Calu3 (cell line): ENCODE measurements at regions not wholly inside any gene's neighbourhood (a gene's known extent, or its start where the extent isn't known, plus 50 kb on each side); places are given as distances from the start of the nearest gene placed in this dataset.

ENCODE experiments used
- BruUV-seq: library from RNA; stranded (reverse); fragments of 400-500 nt; replicated peaks from 2 replicates; lab custom pipeline; 2021; lab: Mats Ljungman, UMichigan
- CTCF ChIA-PET: fragments of 300-600 bp; sonication (Branson Sonifier 250); formaldehyde crosslinking; loops from one replicate; lab custom pipeline; 2022; ENCODE audit warnings: antibody characterized with exemption; lab: Charles Lee
- DNase-seq: peaks from one replicate; pipeline ENCODE4 v3.0.0; 2022
- H3K27ac Mint-ChIP-seq: one replicate; pipeline ENCODE4 v1.8.0; 2022; ENCODE audit warnings: mixed read lengths; ENCODE audit not compliant: unreplicated experiment
- H3K27me3 Mint-ChIP-seq: one replicate; pipeline ENCODE4 v1.8.0; 2022; ENCODE audit warnings: mixed read lengths; ENCODE audit not compliant: unreplicated experiment
- H3K36me3 Mint-ChIP-seq: one replicate; pipeline ENCODE4 v1.8.0; 2022; ENCODE audit warnings: mild to moderate bottlenecking, moderate library complexity, mixed read lengths; ENCODE audit not compliant: insufficient read depth, unreplicated experiment
- H3K4me1 Mint-ChIP-seq: one replicate; pipeline ENCODE4 v1.8.0; 2022; ENCODE audit warnings: mild to moderate bottlenecking, low read depth, mixed read lengths; ENCODE audit not compliant: unreplicated experiment
- H3K4me3 Mint-ChIP-seq: one replicate; pipeline ENCODE4 v1.8.0; 2022; ENCODE audit warnings: mild to moderate bottlenecking, low read depth, moderate library complexity, mixed read lengths; ENCODE audit not compliant: unreplicated experiment
- H3K9me3 Mint-ChIP-seq: one replicate; pipeline ENCODE4 v1.8.0; 2022; ENCODE audit warnings: low read depth, mixed read lengths; ENCODE audit not compliant: unreplicated experiment
- intact Hi-C: fragments of 100-400 bp; cut with micrococcal nuclease; formaldehyde crosslinking; loops from one replicate; pipeline ENCODE4 v1.10.0; 2022; ENCODE audit not compliant: unreplicated experiment
- TF ChIP-seq, protein P1 (sequence below): fragments of 200-600 bp; IDR thresholded peaks from one replicate; pipeline ENCODE4 v1.8.0; 2022; ENCODE audit warnings: antibody characterized with exemption; ENCODE audit not compliant: unreplicated experiment

DNA sequence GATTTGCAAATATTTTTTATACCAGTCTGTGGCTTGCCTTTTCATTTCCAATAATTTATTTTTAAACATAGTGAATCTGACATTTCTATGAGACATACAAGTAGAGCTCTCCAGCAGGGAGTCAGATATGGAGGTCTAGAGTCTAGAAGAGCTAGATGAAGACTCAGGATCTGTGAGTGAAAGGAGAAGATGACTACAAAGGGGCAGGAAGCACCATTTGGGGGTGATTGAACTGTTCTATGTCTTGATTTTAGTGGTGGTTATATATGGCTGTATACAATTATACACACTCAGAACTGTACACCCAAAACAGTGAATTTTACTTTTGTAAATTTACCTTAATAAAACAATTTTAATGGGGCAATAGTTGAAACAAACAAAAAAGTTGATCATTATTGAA is 127.9 kb upstream of the BACH2 start:
- intact Hi-C loops: no loop called here
- Mint-ChIP-seq H3K9me3 (peaks cover 9% of the 10 kb centered on the region), H3K4me1 (peaks cover 18% of the 10 kb centered on the region), H3K27me3 (no peaks in the 10 kb centered on the region), H3K4me3 (no peak overlapping the region), H3K36me3 (no peaks in the 10 kb centered on the region), H3K27ac (no peak overlapping the region)
- no TSS peak for BruUV-seq
- CTCF ChIA-PET: interaction anchor here (0.5 to 1.6 kb wide), 2 partner anchors 11 to 19 kb away, joined by 3 to 4 read pairs; no protein-coding TSS in a partner anchor
- no peak for DNase-seq
- TF ChIP-seq, protein P1, sequence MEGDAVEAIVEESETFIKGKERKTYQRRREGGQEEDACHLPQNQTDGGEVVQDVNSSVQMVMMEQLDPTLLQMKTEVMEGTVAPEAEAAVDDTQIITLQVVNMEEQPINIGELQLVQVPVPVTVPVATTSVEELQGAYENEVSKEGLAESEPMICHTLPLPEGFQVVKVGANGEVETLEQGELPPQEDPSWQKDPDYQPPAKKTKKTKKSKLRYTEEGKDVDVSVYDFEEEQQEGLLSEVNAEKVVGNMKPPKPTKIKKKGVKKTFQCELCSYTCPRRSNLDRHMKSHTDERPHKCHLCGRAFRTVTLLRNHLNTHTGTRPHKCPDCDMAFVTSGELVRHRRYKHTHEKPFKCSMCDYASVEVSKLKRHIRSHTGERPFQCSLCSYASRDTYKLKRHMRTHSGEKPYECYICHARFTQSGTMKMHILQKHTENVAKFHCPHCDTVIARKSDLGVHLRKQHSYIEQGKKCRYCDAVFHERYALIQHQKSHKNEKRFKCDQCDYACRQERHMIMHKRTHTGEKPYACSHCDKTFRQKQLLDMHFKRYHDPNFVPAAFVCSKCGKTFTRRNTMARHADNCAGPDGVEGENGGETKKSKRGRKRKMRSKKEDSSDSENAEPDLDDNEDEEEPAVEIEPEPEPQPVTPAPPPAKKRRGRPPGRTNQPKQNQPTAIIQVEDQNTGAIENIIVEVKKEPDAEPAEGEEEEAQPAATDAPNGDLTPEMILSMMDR: no peak

DNA sequence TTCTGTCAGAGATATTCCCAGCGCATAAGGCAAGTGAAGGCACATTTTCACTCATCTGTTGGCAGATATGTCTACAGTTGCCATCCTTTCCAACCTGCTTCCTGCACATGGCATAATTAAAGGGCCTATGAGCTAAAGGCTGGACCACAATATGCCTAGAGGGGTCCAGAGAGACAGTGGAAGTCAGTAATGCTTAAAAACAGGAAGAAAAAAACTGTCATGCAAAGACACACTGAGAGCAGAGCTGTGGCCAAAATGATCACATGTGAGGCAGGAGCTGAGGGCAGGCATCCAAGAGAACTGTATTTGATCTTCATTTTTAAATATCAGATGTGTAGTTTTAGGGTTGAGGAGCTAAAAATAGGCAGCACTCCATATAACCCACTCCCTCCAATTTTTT is 125.0 kb upstream of the BACH2 start:
- TF ChIP-seq, protein P1: no peak
- Mint-ChIP-seq H3K9me3 (peaks cover 3% of the 10 kb centered on the region), H3K27me3 (no peaks in the 10 kb centered on the region), H3K4me3 (no peak overlapping the region), H3K36me3 (no peaks in the 10 kb centered on the region), H3K27ac (no peak overlapping the region), H3K4me1 (peaks cover 14% of the 10 kb centered on the region)
- intact Hi-C loops: no loop called here
- DNase-seq: no peak
- no TSS peak for BruUV-seq
- CTCF ChIA-PET: interaction anchor here (0.7 kb wide), 1 partner anchor 45 kb away, joined by 3 read pairs; no protein-coding TSS in a partner anchor

DNA sequence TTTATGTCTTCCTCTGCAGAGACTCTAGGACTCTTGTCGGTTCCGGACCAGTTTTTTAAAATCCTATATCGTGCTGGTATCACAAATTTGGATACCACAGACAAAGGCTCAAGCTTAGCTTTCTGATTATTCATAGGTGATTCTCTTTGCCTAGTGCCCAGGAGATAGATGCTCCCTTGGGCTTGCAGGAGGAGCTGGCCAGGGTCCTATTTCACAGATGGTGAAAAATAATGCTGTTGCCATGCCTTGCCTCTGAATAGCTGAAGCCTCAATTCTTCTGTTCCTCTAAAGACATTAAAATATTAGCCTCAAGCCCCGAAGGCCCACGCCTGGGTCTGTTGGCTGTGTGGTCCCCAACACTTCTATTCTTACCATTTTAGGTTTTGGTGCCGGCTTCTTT is 123.9 kb upstream of the BACH2 start:
- CTCF ChIA-PET: interaction anchor here (1.0 kb wide), 1 partner anchor 480 kb away, joined by 4 read pairs; no protein-coding TSS in a partner anchor
- no peak overlapping the region for H3K4me3 Mint-ChIP-seq
- H3K9me3 Mint-ChIP-seq: peaks cover 3% of the 10 kb centered on the region
- H3K36me3 Mint-ChIP-seq: no peaks in the 10 kb centered on the region
- H3K27ac Mint-ChIP-seq: no peak overlapping the region
- no peaks in the 10 kb centered on the region for H3K27me3 Mint-ChIP-seq
- intact Hi-C loops: no loop called here
- TF ChIP-seq, protein P1: no peak
- no peak for DNase-seq
- H3K4me1 Mint-ChIP-seq: peaks cover 8% of the 10 kb centered on the region
- BruUV-seq: no TSS peak

DNA sequence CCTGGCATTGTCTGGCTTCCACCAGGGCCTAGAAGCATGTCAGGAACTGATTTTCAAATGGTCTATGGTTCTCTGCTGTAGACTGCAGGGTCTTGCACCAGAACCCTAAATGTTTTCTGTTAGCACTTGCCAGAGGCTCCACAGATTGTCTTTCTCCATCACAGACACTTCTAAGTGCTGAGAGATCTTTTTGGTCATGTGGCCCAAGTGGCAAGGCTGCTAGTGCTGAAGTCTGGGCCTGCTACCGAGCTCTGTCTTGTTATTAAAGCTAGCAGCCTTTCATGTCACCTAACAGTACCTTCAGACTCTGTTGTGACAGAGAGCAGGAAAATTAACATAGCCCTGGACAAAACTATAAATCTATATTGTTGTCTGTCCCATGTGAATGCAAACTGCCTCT is 120.7 kb upstream of the BACH2 start:
- no peak overlapping the region for H3K4me3 Mint-ChIP-seq
- H3K27ac Mint-ChIP-seq: no peak overlapping the region
- DNase-seq: no peak
- intact Hi-C loops: no loop called here
- no peaks in the 10 kb centered on the region for H3K36me3 Mint-ChIP-seq
- peaks cover 21% of the 10 kb centered on the region for H3K4me1 Mint-ChIP-seq
- CTCF ChIA-PET: no interaction called here
- TF ChIP-seq, protein P1: no peak
- peaks cover 3% of the 10 kb centered on the region for H3K9me3 Mint-ChIP-seq
- no TSS peak for BruUV-seq
- H3K27me3 Mint-ChIP-seq: no peaks in the 10 kb centered on the region
